Transverse colon (tissue), 4 donors: ENCODE measurements at regions not wholly inside any gene's neighbourhood (a gene's known extent, or its start where the extent isn't known, plus 50 kb on each side); places are given as distances from the start of the nearest gene placed in this dataset.
"Not testable (repeated sequence)": the region's sequence is repeated elsewhere in the genome, so short reads cannot be mapped to it uniquely, and the experiment has no call there.

Experiments used
- DNase-seq: peaks from one replicate; pipeline ENCODE4 v3.0.0-alpha.2; 2019
- H3K27ac ChIP-seq, 4 donors: fragments of 200-600 bp; sonication (generic); 2 replicates each; pipeline ENCODE4 v1.5.1; 2016 to 2018; ENCODE audit warnings: inconsistent platforms in 4 of 4
- H3K27me3 ChIP-seq: fragments of 200-600 bp; sonication (generic); 2 replicates; pipeline ENCODE4 v1.5.1; 2017; ENCODE audit warnings: inconsistent platforms
- H3K36me3 ChIP-seq, 4 donors: fragments of 200-600 bp; sonication (generic); 2 replicates each; pipeline ENCODE4 v1.5.1; 2017 to 2019; ENCODE audit warnings: inconsistent platforms in 4 of 4
- H3K4me1 ChIP-seq, 4 donors: fragments of 200-600 bp; sonication (generic); 2 replicates each; pipeline ENCODE4 v1.5.1; 2017 to 2020; ENCODE audit warnings: inconsistent platforms in 4 of 4
- H3K4me3 ChIP-seq, 4 donors: fragments of 200-600 bp; sonication (generic); 1 replicate in 1 of 4; 2 replicates in 3 of 4; pipeline versions ENCODE4 v1.5.1 to v1.6.1; 2017 to 2019; ENCODE audit warnings: inconsistent platforms in 4 of 4
- H3K9me3 ChIP-seq, 2 donors: fragments of 200-600 bp; sonication (generic); 2 replicates each; pipeline ENCODE4 v1.5.1; 2017 to 2019; ENCODE audit warnings: inconsistent platforms in 2 of 2
- EP300 ChIP-seq: sonication (generic); formaldehyde crosslinking; IDR thresholded peaks from one replicate; pipeline ENCODE4 v1.6.1; 2017; ENCODE audit warnings: antibody characterized with exemption, low read depth
- POLR2A ChIP-seq: fragments of 450-650 bp; IDR thresholded peaks from one replicate; pipeline ENCODE4 v1.6.1; 2016; ENCODE audit warnings: antibody characterized with exemption, mild to moderate bottlenecking, moderate library complexity
- POLR2AphosphoS5 ChIP-seq, 3 donors: sonication (generic); formaldehyde crosslinking; IDR thresholded peaks; one replicate each; pipeline ENCODE4 v1.6.1; 2016; ENCODE audit warnings: antibody characterized with exemption in 3 of 3
- WGBS, 2 donors: methylation state at CpG; one replicate each; pipeline ENCODE4 v1.1.5; 2018; ENCODE audit warnings: low coverage in 1 of 2; 5-methylcytosine and 5-hydroxymethylcytosine counted together
- in situ Hi-C, 4 donors: fragments of 200-750 bp; cut with MboI; loops; one replicate each; pipeline versions ENCODE4 v1.15.0 to v1.15.1; 2017; ENCODE audit warnings: low sequenced_read_pairs in 3 of 4, low pct_ligation_motif_present in 1 of 4, low pct_unique_long_range_greater_than_20kb in 1 of 4
- intact Hi-C: fragments of 100-400 bp; cut with DNase I; formaldehyde crosslinking; loops from one replicate; pipeline ENCODE4 v1.15.1; 2023; ENCODE audit warnings: low total_unique reads
- TF ChIP-seq, protein P1 (sequence below), 5 experiments: fragments of 200-600 bp in 3 of 5; fragments of 450-650 bp in 2 of 5; sonication (generic) in 3 of 5; IDR thresholded peaks; 1 replicate in 2 of 5; 2 replicates in 3 of 5; pipeline ENCODE4 v1.5.1; 2016 to 2017; ENCODE audit warnings: antibody characterized with exemption in 5 of 5, inconsistent platforms in 3 of 5, mild to moderate bottlenecking in 2 of 5, moderate library complexity in 1 of 5

DNA sequence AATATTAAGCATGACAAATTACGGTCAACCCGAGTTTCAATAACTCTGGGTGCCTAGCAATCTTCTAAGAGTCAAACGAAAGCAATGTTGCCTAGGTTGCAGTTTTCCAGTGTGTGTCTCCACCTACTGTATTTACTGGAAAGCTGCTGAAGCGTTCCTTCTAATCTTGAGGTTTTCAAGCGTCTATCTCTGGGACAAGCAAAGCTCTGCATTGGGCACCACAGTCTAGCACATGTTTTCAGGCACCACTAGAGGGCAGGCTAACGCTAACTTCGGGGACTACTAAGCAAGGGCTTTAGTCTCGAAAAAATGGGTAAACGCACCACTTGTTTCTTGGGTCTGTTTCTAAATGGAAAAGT is 82.7 kb upstream of the KIF2A start:
- H3K9me3 ChIP-seq, H3K27me3 ChIP-seq, H3K4me1 ChIP-seq, intact Hi-C loops, H3K27ac ChIP-seq, H3K36me3 ChIP-seq: not testable (repeated sequence)
- TF ChIP-seq, protein P1, sequence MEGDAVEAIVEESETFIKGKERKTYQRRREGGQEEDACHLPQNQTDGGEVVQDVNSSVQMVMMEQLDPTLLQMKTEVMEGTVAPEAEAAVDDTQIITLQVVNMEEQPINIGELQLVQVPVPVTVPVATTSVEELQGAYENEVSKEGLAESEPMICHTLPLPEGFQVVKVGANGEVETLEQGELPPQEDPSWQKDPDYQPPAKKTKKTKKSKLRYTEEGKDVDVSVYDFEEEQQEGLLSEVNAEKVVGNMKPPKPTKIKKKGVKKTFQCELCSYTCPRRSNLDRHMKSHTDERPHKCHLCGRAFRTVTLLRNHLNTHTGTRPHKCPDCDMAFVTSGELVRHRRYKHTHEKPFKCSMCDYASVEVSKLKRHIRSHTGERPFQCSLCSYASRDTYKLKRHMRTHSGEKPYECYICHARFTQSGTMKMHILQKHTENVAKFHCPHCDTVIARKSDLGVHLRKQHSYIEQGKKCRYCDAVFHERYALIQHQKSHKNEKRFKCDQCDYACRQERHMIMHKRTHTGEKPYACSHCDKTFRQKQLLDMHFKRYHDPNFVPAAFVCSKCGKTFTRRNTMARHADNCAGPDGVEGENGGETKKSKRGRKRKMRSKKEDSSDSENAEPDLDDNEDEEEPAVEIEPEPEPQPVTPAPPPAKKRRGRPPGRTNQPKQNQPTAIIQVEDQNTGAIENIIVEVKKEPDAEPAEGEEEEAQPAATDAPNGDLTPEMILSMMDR (IDR thresholded peaks at IDR 0.05), result peak; percentile 29 to 61 (median 52)
- DNase-seq, result peak; percentile 81
- peak overlapping the region in 1 of 4 donors; percentile 27 for H3K4me3 ChIP-seq
- 0% methylated on average over 4 of the region's 9 CpGs; no CpG with 5 or more reads in 1 of the 2 donors for WGBS, 2 donors
- in situ Hi-C loops, result loop anchor here in 2 of 4 donors (5.0 to 10.0 kb wide), 2 partner anchors 132 to 134 kb away; no protein-coding TSS in a partner anchor

DNA sequence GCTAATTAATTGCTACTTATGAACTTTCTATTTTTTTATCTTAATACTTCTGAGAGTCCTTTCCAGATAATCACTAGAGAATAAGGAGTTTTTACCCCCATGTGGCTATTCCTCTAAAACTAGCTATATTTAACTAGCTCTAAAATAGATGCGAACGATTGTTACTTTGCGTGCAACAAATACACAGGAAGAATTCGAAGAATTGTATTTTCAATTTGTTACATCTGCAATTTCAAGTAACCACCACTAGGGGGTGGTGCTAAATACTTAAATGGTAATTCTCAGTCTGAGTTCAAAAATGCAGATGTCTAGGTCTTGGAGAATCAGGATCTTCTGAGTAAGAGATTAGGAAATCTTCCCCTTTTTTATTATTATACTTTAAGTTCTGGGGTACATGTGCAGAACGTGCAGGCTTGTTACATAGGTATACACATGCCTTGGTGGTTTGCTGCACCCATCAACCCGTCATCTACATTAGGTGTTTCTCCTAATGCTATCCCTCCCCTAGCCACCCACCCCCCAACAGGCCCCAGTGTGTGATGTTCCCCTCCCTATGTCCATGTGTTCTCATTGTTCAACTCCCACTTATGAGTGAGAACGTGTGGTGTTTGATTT is 80.9 kb upstream of the KIF2A start:
- DNase-seq, intact Hi-C loops, H3K27me3 ChIP-seq, H3K27ac ChIP-seq, H3K4me1 ChIP-seq, H3K4me3 ChIP-seq, H3K9me3 ChIP-seq, H3K36me3 ChIP-seq: not testable (repeated sequence)
- in situ Hi-C loops, result loop anchor here in 2 of 4 donors (5.0 to 10.0 kb wide), 2 partner anchors 130 to 132 kb away; no protein-coding TSS in a partner anchor
- WGBS, 2 donors, result 57 to 63% methylated on average over 4 to 7 of the region's 7 CpGs
- TF ChIP-seq, protein P1 (IDR thresholded peaks at IDR 0.05), result peak; percentile 32 to 54 (median 52)

DNA sequence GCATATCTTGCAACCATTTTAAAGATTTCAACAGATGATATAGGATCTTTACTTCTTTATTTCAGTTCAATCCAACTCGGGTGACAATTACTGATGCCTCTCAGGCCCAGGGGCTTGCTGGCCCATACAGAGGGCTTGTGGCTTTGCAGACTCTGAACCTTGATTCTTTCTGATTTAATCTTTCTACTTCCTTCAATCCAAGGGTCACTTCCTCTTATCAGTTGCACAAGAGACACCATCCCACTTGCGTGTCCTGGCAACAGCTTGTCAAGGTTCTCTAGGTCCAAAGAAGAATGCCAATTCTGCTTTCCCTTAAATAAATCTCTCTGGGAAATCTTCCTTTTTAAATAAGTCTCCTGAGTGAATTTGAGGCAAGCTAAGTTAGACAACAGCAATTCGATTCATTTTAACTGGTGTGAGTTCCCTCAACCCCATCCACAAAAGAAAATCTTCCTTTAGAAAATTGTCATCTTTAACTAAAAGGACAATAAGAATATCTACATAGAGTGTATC is 75.1 kb upstream of the KIF2A start:
- in situ Hi-C loops, H3K4me1 ChIP-seq, H3K27ac ChIP-seq, DNase-seq, H3K4me3 ChIP-seq, H3K9me3 ChIP-seq, H3K36me3 ChIP-seq, H3K27me3 ChIP-seq: not testable (repeated sequence)
- WGBS, 2 donors, result 50 to 64% methylated on average over 2 to 3 of the region's 3 CpGs
- intact Hi-C loops, result loop anchor here (10.0 kb wide), 1 partner anchor 834 kb away; no protein-coding TSS in a partner anchor

DNA sequence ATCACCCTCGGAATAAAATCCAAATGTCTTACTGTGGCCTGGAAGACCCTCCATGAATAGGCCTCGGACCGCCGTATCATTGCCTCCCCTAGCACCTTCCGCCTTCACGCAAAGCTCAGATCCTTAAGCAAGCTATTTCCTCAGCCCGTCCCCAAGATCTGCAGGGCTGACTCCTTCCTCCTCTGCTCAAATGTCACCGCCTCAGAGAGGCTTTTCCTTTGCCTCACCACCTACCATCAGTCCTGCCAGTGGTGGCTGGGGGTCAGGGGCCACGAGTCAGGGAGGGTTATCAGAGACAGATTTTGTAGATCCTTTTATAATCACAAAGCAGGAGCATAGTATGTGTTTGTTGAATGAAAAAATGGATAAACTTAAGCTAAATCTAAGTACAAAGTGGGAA is 74.4 kb upstream of the KIF2A start:
- intact Hi-C loops, result loop anchor here (10.0 kb wide), 1 partner anchor 833 kb away; no protein-coding TSS in a partner anchor
- Histone ChIP-seq H3K27ac (no peak overlapping the region), H3K4me3 (no peak overlapping the region), H3K27me3 (no peaks in the 10 kb centered on the region), H3K36me3 (no peaks in the 10 kb centered on the region), H3K4me1 (peaks cover 0 to 2% (median 0%) of the 10 kb centered on the region in 4 donors), H3K9me3 (no peaks in the 10 kb centered on the region)
- no peak for TF ChIP-seq EP300
- TF ChIP-seq POLR2A, result no peak
- no peak for TF ChIP-seq POLR2AphosphoS5 (IDR thresholded peaks at IDR 0.05)
- DNase-seq, result no peak
- 91 to 94% methylated on average over 7 to 9 of the region's 9 CpGs for WGBS, 2 donors
- in situ Hi-C loops, result no loop called here

DNA sequence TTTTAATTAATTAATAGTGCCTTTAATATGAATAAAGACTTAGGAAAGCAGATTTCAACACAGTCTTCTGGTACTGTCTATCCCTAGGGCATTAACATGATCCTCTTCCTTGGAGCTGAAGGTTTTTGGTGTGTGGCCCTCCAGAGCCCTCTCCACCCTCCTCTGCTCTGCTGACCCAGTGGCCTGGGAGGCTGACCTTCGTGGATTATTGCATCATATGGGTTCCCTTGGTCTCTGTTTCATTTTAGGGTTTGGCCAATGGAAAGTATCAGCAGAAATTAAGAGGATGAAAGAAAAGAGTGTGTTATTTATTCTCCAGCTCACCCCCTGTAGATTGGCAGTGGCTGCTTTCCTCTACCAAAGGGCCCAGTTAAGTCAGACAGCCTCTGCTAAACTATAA is 73.8 kb upstream of the KIF2A start:
- H3K4me3 ChIP-seq, H3K4me1 ChIP-seq, H3K9me3 ChIP-seq, in situ Hi-C loops, DNase-seq, H3K27ac ChIP-seq, H3K36me3 ChIP-seq, H3K27me3 ChIP-seq: not testable (repeated sequence)
- intact Hi-C loops, result loop anchor here (10.0 kb wide), 1 partner anchor 833 kb away; no protein-coding TSS in a partner anchor
- WGBS, 2 donors, result 65% methylated on average over 1 of the region's 1 CpG; no CpG with 5 or more reads in 1 of the 2 donors

DNA sequence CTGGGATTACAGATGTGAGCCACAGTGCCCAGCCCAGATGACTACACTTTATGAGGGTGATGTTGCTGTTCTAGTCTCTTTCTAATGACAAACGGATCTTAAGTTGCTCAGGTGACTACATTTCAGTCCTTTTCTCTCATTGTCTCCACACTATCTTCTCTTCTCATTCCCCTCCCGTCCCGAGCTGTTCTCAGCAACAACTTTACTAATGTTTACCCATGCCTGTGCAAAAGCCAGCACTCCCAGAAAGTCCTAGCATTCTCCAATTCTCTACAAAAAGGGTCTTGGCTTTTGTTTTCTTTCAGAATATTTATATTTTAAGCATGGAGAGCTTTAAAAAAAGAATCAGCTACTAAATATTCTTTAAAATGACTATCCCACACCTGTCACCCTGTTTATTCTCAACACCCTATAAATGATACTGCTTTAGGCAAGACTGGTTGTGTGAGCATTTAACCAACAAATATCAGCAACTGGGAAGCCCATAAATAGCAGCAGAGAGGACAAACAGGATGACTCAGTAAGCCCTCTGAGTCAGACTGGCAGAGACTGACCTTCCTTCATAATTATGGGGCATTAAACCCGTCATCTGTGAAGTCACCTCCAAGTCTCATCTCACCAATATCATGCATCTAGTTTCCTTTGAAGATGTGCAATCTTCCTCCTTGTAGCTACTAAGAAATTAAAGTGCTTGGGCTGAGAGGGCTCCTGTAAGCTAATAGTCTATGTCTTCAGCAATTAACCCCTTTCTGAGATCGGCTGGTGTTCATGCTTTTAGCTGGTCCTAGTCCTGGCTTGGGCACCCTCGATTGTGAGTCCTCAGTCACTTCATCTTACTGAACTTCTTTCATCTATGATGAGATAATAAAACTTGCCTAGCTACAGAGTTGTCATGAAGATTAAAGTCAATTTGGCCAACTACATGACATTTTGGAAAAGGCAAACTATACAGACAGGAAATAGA is 72.6 kb upstream of the KIF2A start:
- H3K36me3 ChIP-seq, H3K4me1 ChIP-seq, H3K27me3 ChIP-seq, H3K27ac ChIP-seq, in situ Hi-C loops, H3K4me3 ChIP-seq, DNase-seq, H3K9me3 ChIP-seq: not testable (repeated sequence)
- WGBS, 2 donors, result 64 to 70% methylated on average over 2 to 6 of the region's 6 CpGs
- intact Hi-C loops, result loop anchor here (10.0 kb wide), 1 partner anchor 831 kb away; no protein-coding TSS in a partner anchor

DNA sequence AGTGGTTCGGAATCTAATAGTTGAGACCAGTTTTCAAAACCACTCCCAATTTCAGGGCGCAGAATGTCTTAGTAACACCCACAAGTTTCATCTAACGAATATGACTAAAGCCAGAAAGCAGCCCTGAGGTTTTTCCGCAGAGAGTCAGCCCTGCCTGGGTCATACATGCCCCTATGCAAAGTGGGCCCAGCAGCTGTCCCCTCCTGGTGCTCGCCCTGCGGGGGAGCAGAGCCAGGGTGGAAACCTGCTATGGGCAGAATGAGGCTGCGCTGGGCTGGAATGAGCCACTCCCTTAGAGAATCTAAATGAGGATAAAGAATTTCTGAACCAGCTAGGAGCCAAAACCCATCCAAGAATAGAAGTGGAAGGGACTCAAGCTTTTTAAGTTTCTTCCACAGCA is 69.4 kb upstream of the KIF2A start:
- H3K27me3 ChIP-seq, H3K4me1 ChIP-seq, H3K4me3 ChIP-seq, H3K9me3 ChIP-seq, H3K27ac ChIP-seq, H3K36me3 ChIP-seq, in situ Hi-C loops: not testable (repeated sequence)
- intact Hi-C loops, result loop anchor here (10.0 kb wide), 1 partner anchor 828 kb away; no protein-coding TSS in a partner anchor
- 53 to 71% methylated on average over 3 to 7 of the region's 7 CpGs for WGBS, 2 donors
- peak; percentile 37 for DNase-seq

DNA sequence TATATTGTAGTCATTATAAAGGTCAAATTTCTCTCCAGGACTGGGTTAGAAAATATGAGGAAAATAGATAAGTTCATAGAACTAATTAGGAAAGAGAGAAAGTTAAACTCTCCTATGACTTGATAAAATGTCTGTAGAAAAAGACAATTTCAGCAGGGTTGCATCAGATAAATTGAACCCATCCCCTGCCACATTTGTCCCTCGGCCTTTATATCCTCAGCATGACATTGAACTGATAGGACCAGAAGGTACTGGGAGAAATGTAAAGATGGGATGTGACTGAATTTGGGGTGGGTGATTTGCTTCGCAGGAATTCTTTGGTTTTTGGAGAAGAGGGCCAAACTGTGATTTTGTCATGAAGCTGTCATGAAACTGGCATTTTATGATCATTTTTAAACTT is 68.1 kb upstream of the KIF2A start:
- in situ Hi-C loops, H3K27ac ChIP-seq, DNase-seq, H3K27me3 ChIP-seq, H3K36me3 ChIP-seq, H3K4me1 ChIP-seq, H3K9me3 ChIP-seq, H3K4me3 ChIP-seq: not testable (repeated sequence)
- intact Hi-C loops, result loop anchor here (10.0 kb wide), 1 partner anchor 827 kb away; no protein-coding TSS in a partner anchor
- 90 to 100% methylated on average over 1 to 2 of the region's 2 CpGs for WGBS, 2 donors
